Activated CD4-positive, alpha-beta T cell treated with anti-CD3 and anti-CD28 coated beads for 36 hours (primary cell): ENCODE measurements at regions not wholly inside any gene's neighbourhood (a gene's known extent, or its start where the extent isn't known, plus 50 kb on each side); places are given as distances from the start of the nearest gene placed in this dataset.
"Not testable (repeated sequence)": the region's sequence is repeated elsewhere in the genome, so short reads cannot be mapped to it uniquely, and the experiment has no call there.

ENCODE experiments used
- ATAC-seq: fragments of 200-7000 bp; cut with Tn5 transposase; one replicate; pipeline ENCODE4 v1.10.0; 2021; ENCODE audit warnings: mild to moderate bottlenecking, moderate library complexity
- CTCF ChIA-PET: fragments of 350-600 bp; sonication (Branson Sonifier 250); formaldehyde crosslinking; loops from one replicate; lab custom pipeline; 2021; ENCODE audit warnings: antibody characterized with exemption; lab: Charles Lee
- POLR2A ChIA-PET: fragments of 350-600 bp; sonication (Branson Sonifier 250); formaldehyde crosslinking; loops from one replicate; lab custom pipeline; 2021; ENCODE audit warnings: antibody characterized with exemption, inconsistent platforms; lab: Charles Lee
- DNase-seq: peaks from one replicate; pipeline ENCODE4 v3.0.0-alpha.2; 2020
- H3K27ac Mint-ChIP-seq: one replicate; pipeline ENCODE4 v1.8.0; 2021; ENCODE audit warnings: mixed read lengths
- H3K27me3 Mint-ChIP-seq: one replicate; pipeline ENCODE4 v1.8.0; 2021; ENCODE audit warnings: mixed read lengths
- H3K36me3 Mint-ChIP-seq: one replicate; pipeline ENCODE4 v1.8.0; 2021; ENCODE audit warnings: low read depth, mixed read lengths
- H3K4me1 Mint-ChIP-seq: one replicate; pipeline ENCODE4 v1.8.0; 2021; ENCODE audit warnings: mixed read lengths
- H3K4me3 Mint-ChIP-seq: one replicate; pipeline ENCODE4 v1.8.0; 2021; ENCODE audit warnings: mild to moderate bottlenecking, moderate library complexity, mixed read lengths
- H3K9me3 Mint-ChIP-seq: one replicate; pipeline ENCODE4 v1.8.0; 2021; ENCODE audit warnings: low read depth, mixed read lengths
- intact Hi-C, 2 experiments: fragments of 100-400 bp; cut with DNase I in 1 of 2; cut with micrococcal nuclease in 1 of 2; formaldehyde crosslinking; loops; one replicate each; pipeline versions ENCODE4 v1.14.2 to v1.15.1; 2022 to 2024; cut with DNase I, micrococcal nuclease

DNA sequence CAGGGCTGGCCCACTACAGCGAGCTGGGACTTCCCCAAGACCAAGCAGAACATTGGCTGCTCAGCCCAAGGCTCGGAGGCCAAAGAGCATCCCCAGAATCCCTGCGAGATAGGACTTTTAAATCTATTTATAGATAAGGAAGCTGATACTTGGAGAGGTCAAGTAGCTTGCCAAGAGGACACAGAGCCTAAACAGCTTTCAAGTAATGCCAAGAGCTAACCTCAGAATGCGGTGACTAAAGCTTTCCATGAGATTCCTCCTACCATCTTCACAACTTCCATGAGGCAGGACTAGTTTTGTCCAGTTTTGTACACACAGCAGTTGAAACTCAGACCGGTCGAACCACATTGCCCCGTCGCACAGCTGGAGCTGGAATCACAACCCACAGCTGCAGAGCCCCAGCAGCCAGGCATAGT is 168.1 kb upstream of the TOP1 start:
- Mint-ChIP-seq H3K9me3 (no peaks in the 10 kb centered on the region), H3K4me1 (no peaks in the 10 kb centered on the region), H3K27me3 (no peaks in the 10 kb centered on the region), H3K4me3 (no peak overlapping the region), H3K27ac (no peak overlapping the region), H3K36me3 (no peaks in the 10 kb centered on the region)
- no peak for ATAC-seq
- CTCF ChIA-PET, result interaction anchor here (0.6 to 0.7 kb wide), 2 partner anchors 17 to 428 kb away, joined by 3 read pairs; no protein-coding TSS in a partner anchor
- POLR2A ChIA-PET, result no interaction called here
- intact Hi-C loops, result no loop called here
- DNase-seq, result no peak

DNA sequence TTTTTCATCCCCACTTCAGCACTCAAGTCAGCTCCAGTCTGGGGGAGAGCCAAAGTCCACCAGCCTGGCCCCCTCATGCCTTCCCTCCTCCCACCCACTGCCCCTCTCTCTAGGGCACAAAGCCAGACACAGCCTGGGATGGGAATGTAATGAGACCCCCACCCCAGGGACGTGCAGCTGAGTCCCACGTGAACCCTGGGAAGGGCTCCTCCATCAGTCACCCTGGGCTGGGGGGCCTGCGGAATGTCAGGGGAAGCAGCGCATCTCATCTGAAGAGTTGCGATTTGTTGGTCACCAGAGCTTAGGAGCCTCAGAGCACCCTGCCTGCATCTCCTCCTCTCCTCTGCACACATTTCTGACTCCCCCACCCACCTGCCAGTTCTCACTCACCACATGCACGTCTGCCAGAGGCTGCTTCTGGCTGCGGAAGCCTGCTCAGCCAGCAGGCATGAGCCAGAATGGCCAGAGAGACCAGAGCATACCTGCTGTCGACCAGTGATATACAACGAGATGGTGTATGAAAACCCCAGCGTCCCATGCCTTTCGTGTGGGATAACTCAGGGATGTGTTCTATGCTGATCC is 167.1 kb upstream of the TOP1 start:
- no peaks in the 10 kb centered on the region for H3K9me3 Mint-ChIP-seq
- H3K4me1 Mint-ChIP-seq, result no peaks in the 10 kb centered on the region
- intact Hi-C loops, result no loop called here
- ATAC-seq, result no peak
- no peak overlapping the region for H3K27ac Mint-ChIP-seq
- POLR2A ChIA-PET, result no interaction called here
- H3K27me3 Mint-ChIP-seq, result no peaks in the 10 kb centered on the region
- H3K4me3 Mint-ChIP-seq, result no peak overlapping the region
- no peak for DNase-seq
- H3K36me3 Mint-ChIP-seq, result no peaks in the 10 kb centered on the region
- CTCF ChIA-PET, result no interaction called here

DNA sequence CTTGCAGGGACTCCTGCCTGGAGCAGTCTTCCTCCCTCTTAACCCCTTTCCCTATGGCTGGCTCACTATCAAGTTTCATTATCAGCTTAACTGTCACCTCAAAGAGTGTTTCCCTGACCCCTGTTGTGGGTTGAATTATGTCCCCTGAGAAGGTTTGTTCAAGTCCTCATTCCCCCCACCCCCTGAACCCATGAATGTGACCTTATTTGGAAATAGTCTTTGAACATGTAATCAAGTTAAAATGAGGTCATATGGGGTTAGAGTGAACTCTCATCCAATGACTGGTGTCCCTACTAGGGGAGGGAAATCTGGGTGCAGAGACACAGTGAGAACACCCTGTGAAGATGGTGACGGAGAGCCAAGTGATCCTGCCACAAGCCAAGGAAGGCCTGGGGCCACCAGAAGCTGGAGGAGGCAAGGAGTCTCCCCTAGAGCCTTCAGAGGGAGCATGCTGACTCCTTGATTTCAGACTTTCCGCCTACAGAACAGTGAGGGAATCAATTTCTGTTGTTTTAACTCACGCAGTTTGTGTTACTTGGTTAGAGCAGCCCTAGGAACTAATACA is 165.2 kb upstream of the TOP1 start:
- ATAC-seq (no peak), DNase-seq (no peak)
- Mint-ChIP-seq H3K36me3 (no peaks in the 10 kb centered on the region), H3K27me3 (no peaks in the 10 kb centered on the region), H3K4me1 (no peaks in the 10 kb centered on the region), H3K9me3 (no peaks in the 10 kb centered on the region), H3K27ac (no peak overlapping the region), H3K4me3 (no peak overlapping the region)
- POLR2A ChIA-PET, result no interaction called here
- intact Hi-C loops, result no loop called here
- CTCF ChIA-PET, result no interaction called here

DNA sequence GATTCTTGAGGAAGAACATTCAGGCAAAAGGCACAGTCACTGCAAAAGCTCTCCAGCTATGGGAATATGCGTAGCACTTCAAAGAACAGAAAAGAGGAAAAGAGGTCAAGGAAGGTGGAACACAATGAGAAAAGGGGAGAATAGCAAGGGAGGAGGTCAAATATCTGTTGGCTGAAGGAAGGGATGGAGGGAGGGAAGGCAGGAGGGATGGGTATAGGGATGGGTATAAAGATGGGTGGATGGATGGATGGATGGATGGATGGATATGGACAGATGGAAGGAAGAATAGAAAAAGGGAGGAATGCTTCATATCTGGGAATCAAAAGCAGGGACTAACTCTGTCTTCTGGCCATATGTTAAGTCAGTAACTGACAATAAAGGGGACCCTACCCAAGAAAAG is 164.2 kb upstream of the TOP1 start:
- H3K4me3 Mint-ChIP-seq, result no peak overlapping the region
- no peaks in the 10 kb centered on the region for H3K36me3 Mint-ChIP-seq
- no peaks in the 10 kb centered on the region for H3K4me1 Mint-ChIP-seq
- ATAC-seq (no peak), DNase-seq (no peak)
- H3K27ac Mint-ChIP-seq, result no peak overlapping the region
- ChIA-PET POLR2A (no interaction called here), CTCF (no interaction called here)
- intact Hi-C loops, result no loop called here
- no peaks in the 10 kb centered on the region for H3K9me3 Mint-ChIP-seq
- no peaks in the 10 kb centered on the region for H3K27me3 Mint-ChIP-seq

- no peak for ATAC-seq
- ChIA-PET POLR2A (no interaction called here), CTCF (no interaction called here)
- DNase-seq, result no peak
- no peak overlapping the region for H3K27ac Mint-ChIP-seq
- H3K36me3 Mint-ChIP-seq, result no peaks in the 10 kb centered on the region
- no peak overlapping the region for H3K4me3 Mint-ChIP-seq
- H3K4me1 Mint-ChIP-seq, result no peaks in the 10 kb centered on the region
- intact Hi-C loops, result no loop called here
- H3K9me3 Mint-ChIP-seq, result no peaks in the 10 kb centered on the region
- H3K27me3 Mint-ChIP-seq, result no peaks in the 10 kb centered on the region
These were observed 163.5 kb upstream of the TOP1 start for GRCh38 chr20:40865095-40865494.

GRCh38 chr20:40866056-40866455 is 162.6 kb upstream of the TOP1 start:
- Mint-ChIP-seq H3K27ac (no peak overlapping the region), H3K27me3 (no peaks in the 10 kb centered on the region), H3K4me3 (no peak overlapping the region), H3K4me1 (no peaks in the 10 kb centered on the region), H3K9me3 (no peaks in the 10 kb centered on the region), H3K36me3 (no peaks in the 10 kb centered on the region)
- POLR2A ChIA-PET, result no interaction called here
- CTCF ChIA-PET, result interaction anchor here (0.7 kb wide), 1 partner anchor 712 kb away, joined by 3 read pairs; no protein-coding TSS in a partner anchor
- no peak for ATAC-seq
- DNase-seq, result no peak
- intact Hi-C loops, result no loop called here

- H3K9me3 Mint-ChIP-seq, result no peaks in the 10 kb centered on the region
- DNase-seq, result no peak
- ChIA-PET POLR2A (no interaction called here), CTCF (no interaction called here)
- no peak overlapping the region for H3K27ac Mint-ChIP-seq
- no peak for ATAC-seq
- intact Hi-C loops, result no loop called here
- H3K4me1 Mint-ChIP-seq, result no peaks in the 10 kb centered on the region
- H3K4me3 Mint-ChIP-seq, result no peak overlapping the region
- no peaks in the 10 kb centered on the region for H3K36me3 Mint-ChIP-seq
- H3K27me3 Mint-ChIP-seq, result no peaks in the 10 kb centered on the region
These were observed 159.9 kb upstream of the TOP1 start for GRCh38 chr20:40868551-40869217.

- DNase-seq (no peak), ATAC-seq (no peak)
- Mint-ChIP-seq H3K9me3 (no peaks in the 10 kb centered on the region), H3K4me3 (no peak overlapping the region), H3K27ac (no peak overlapping the region), H3K36me3 (no peaks in the 10 kb centered on the region), H3K4me1 (no peaks in the 10 kb centered on the region), H3K27me3 (no peaks in the 10 kb centered on the region)
- intact Hi-C loops, result no loop called here
- CTCF ChIA-PET, result no interaction called here
- POLR2A ChIA-PET, result no interaction called here
These were observed 159.1 kb upstream of the TOP1 start for GRCh38 chr20:40869218-40870147.

DNA sequence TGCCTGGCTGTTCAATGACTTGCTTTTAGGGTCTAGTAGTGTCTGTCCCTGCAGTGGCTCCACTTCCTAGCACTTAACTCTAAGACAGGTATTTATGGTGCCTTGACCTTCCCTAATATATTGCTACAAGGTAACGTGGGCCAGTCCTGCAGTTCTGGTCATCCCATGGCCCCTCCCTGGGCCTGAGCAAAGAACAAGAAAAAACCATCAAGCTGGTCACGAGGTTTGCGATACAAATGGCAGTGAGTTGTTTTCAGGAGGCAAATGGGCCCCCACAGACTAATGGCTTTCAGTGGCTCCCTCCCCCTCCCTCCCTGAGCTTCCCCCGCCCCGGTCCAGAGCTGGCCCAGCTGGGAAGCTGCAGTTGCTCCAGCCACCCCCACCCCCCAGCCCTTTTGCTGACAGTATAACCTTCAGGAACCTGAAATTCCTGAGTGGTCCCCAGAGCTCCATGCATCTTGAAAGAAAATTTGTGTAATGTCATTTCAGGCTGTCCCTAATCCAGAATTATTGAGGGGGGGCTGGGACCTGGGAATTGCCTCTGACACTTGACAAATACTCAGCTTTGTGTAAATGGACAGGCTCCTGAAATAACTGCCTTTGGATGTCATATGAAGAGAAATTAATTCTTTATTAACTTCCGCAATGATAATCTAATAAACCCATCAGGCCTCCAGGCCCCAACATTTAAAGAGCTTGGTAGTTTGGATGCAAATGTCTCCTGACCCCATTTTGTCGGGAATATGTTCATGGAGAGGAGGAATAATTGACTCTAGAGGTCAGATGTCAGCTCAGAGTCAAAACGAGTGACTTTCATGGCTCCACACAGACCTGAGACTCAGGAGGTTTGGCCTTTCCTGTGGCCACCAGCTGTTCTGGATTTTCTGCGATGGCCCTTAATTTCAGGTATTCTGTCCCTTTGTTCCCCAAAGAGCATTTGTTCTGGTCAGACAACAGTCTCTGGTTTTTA is 153.2 kb upstream of the TOP1 start:
- ChIA-PET POLR2A (no interaction called here), CTCF (interaction anchor here (0.6 to 0.7 kb wide), 2 partner anchors 80 to 196 kb away, joined by 3 read pairs; no protein-coding TSS in a partner anchor)
- DNase-seq (no peak), ATAC-seq (no peak)
- H3K36me3 Mint-ChIP-seq, result no peaks in the 10 kb centered on the region
- no peak overlapping the region for H3K4me3 Mint-ChIP-seq
- peaks cover 8% of the 10 kb centered on the region for H3K9me3 Mint-ChIP-seq
- no peak overlapping the region for H3K27ac Mint-ChIP-seq
- no peaks in the 10 kb centered on the region for H3K4me1 Mint-ChIP-seq
- no peaks in the 10 kb centered on the region for H3K27me3 Mint-ChIP-seq
- intact Hi-C loops, result no loop called here

- Mint-ChIP-seq H3K9me3 (peaks cover 14% of the 10 kb centered on the region), H3K4me1 (peaks cover 10% of the 10 kb centered on the region)
- H3K27me3 Mint-ChIP-seq, POLR2A ChIA-PET, DNase-seq, ATAC-seq, H3K36me3 Mint-ChIP-seq, intact Hi-C loops, H3K4me3 Mint-ChIP-seq, H3K27ac Mint-ChIP-seq: not testable (repeated sequence)
- CTCF ChIA-PET, result interaction anchor here (0.6 kb wide), 2 partner anchors 163 to 538 kb away, joined by 3 read pairs; no protein-coding TSS in a partner anchor
These were observed 150.5 kb upstream of the TOP1 start for GRCh38 chr20:40878099-40878498.
